K562 (cell line): ENCODE measurements at regions not wholly inside any gene's neighbourhood (a gene's known extent, or its start where the extent isn't known, plus 50 kb on each side); places are given as distances from the start of the nearest gene placed in this dataset.

Source experiments
- AFF4 ChIP-seq: sonication (generic); formaldehyde crosslinking; IDR thresholded peaks from 2 replicates; pipeline ENCODE4 v1.8.0; 2023; ENCODE audit warnings: mild to moderate bottlenecking, missing genetic modification reagents
- ETV5 ChIP-seq: sonication (generic); formaldehyde crosslinking; IDR thresholded peaks from 2 replicates; pipeline ENCODE4 v1.4.0; 2020; ENCODE audit warnings: low read depth, mild to moderate bottlenecking, missing genetic modification reagents
- HDAC8 ChIP-seq: fragments of 450-650 bp; IDR thresholded peaks from 2 replicates; pipeline ENCODE4 v1.6.1; 2016; ENCODE audit warnings: mild to moderate bottlenecking, missing genetic modification characterization, moderate library complexity, missing compliant biosample characterization
- KDM5B ChIP-seq: fragments of 200-600 bp; sonication (generic); IDR thresholded peaks from 2 replicates; pipeline ENCODE4 v1.6.1; 2012; ENCODE audit warnings: low read depth, mild to moderate bottlenecking, moderate library complexity, low read length, control low read depth, inconsistent platforms; ENCODE audit not compliant: insufficient replicate concordance
- L3MBTL2 ChIP-seq: fragments of 450-650 bp; IDR thresholded peaks from 2 replicates; pipeline ENCODE4 v1.6.1; 2016; ENCODE audit warnings: mild to moderate bottlenecking, moderate library complexity
- LCOR ChIP-seq: sonication (generic); formaldehyde crosslinking; IDR thresholded peaks from 2 replicates; pipeline ENCODE4 v1.8.0; 2022; ENCODE audit warnings: mild to moderate bottlenecking, missing genetic modification reagents
- MXI1 ChIP-seq: IDR thresholded peaks from 2 replicates; pipeline ENCODE4 v1.6.1; 2011; ENCODE audit warnings: low read depth, mild to moderate bottlenecking, improper control_type of control experiment, low read length
- NFIC ChIP-seq: fragments of 450-650 bp; IDR thresholded peaks from 2 replicates; pipeline ENCODE4 v1.6.1; 2017; ENCODE audit warnings: mild to moderate bottlenecking, inconsistent platforms
- NUFIP1 ChIP-seq: fragments of 450-650 bp; IDR thresholded peaks from 2 replicates; pipeline ENCODE4 v1.6.1; 2018; ENCODE audit not compliant: partially characterized antibody
- RBM15 ChIP-seq: fragments of 200-400 bp; formaldehyde crosslinking; IDR thresholded peaks from 2 replicates; pipeline ENCODE4 v1.6.1; 2018; ENCODE audit warnings: mild to moderate bottlenecking, low read length, moderate library complexity; ENCODE audit not compliant: insufficient read depth
- SIRT6 ChIP-seq: IDR thresholded peaks from one replicate; pipeline ENCODE4 v1.6.1; 2012; ENCODE audit warnings: low read depth, mild to moderate bottlenecking, control low read depth, inconsistent platforms, low read length, moderate library complexity
- ZFP30 ChIP-seq: fragments of 250-450 bp; sonication (Bioruptor Pico); IDR thresholded peaks from 2 replicates; pipeline ENCODE4 v1.8.0; 2022; ENCODE audit warnings: moderate library complexity, mild to moderate bottlenecking, inconsistent platforms, borderline replicate concordance
- ZNF140 ChIP-seq: fragments of 250-450 bp; sonication (Bioruptor Pico); IDR thresholded peaks from 2 replicates; pipeline ENCODE4 v1.8.0; 2021; ENCODE audit warnings: moderate library complexity, mild to moderate bottlenecking, inconsistent platforms
- ZNF224 ChIP-seq: sonication (generic); formaldehyde crosslinking; IDR thresholded peaks from 2 replicates; pipeline ENCODE4 v1.8.0; 2022; ENCODE audit warnings: mild to moderate bottlenecking, missing genetic modification reagents
- ZNF311 ChIP-seq: fragments of 250-450 bp; sonication (Bioruptor Pico); IDR thresholded peaks from 2 replicates; pipeline ENCODE4 v1.4.0; 2020; ENCODE audit warnings: mild to moderate bottlenecking, moderate library complexity
- TF ChIP-seq, protein P1 (sequence below): fragments of 250-450 bp; sonication (Bioruptor Pico); IDR thresholded peaks from 2 replicates; pipeline ENCODE4 v1.4.0; 2020

DNA sequence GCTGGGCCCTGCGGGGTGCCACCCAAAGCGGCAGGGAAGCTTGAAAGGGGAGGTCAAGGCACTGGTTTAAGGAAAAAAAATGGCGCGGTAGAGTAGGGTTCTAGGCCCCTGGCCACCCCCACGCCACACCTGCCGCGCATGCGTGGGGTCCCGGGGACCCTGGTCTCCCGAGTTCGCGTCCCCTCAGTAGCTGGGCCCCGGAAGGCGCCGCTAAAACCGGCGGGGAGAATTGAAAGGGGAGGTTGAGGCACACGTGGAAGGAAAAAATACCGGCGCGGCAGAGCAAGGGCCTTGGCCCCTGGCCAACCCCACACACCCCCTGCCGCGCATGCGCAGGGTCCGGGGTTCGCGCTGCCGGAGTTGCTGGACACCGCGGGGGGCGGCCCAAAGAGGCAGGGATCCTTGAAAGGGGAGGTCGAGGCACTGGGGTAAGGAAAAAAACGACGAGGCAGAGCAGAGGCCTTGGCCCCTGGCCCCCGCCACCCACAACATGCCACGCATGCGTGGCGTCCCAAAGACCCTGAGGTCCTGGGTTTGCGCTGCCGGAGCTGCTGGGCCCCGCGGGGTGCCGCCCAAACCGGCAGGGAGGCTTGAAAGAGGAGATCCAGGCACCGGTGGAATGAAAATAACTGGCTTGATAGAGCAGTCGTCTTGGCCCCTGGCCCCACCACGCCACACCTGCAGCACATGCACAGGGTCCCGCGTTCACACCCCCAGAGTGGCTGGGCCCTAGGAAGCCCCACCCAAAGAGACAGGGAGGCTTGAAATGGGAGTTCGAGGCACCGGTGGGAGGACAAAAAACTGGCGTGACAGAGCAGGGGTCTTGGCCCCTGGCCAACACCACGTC is 314.5 kb downstream of the ALG10 start (continued):
- no peak for TF ChIP-seq ZNF224 (CRISPR knock-in tag)
- TF ChIP-seq, protein P1, sequence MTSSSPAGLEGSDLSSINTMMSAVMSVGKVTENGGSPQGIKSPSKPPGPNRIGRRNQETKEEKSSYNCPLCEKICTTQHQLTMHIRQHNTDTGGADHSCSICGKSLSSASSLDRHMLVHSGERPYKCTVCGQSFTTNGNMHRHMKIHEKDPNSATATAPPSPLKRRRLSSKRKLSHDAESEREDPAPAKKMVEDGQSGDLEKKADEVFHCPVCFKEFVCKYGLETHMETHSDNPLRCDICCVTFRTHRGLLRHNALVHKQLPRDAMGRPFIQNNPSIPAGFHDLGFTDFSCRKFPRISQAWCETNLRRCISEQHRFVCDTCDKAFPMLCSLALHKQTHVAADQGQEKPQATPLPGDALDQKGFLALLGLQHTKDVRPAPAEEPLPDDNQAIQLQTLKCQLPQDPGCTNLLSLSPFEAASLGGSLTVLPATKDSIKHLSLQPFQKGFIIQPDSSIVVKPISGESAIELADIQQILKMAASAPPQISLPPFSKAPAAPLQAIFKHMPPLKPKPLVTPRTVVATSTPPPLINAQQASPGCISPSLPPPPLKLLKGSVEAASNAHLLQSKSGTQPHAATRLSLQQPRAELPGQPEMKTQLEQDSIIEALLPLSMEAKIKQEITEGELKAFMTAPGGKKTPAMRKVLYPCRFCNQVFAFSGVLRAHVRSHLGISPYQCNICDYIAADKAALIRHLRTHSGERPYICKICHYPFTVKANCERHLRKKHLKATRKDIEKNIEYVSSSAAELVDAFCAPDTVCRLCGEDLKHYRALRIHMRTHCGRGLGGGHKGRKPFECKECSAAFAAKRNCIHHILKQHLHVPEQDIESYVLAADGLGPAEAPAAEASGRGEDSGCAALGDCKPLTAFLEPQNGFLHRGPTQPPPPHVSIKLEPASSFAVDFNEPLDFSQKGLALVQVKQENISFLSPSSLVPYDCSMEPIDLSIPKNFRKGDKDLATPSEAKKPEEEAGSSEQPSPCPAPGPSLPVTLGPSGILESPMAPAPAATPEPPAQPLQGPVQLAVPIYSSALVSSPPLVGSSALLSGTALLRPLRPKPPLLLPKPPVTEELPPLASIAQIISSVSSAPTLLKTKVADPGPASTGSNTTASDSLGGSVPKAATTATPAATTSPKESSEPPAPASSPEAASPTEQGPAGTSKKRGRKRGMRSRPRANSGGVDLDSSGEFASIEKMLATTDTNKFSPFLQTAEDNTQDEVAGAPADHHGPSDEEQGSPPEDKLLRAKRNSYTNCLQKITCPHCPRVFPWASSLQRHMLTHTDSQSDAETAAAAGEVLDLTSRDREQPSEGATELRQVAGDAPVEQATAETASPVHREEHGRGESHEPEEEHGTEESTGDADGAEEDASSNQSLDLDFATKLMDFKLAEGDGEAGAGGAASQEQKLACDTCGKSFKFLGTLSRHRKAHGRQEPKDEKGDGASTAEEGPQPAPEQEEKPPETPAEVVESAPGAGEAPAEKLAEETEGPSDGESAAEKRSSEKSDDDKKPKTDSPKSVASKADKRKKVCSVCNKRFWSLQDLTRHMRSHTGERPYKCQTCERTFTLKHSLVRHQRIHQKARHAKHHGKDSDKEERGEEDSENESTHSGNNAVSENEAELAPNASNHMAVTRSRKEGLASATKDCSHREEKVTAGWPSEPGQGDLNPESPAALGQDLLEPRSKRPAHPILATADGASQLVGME = no peak
- no peak for TF ChIP-seq RBM15
- TF ChIP-seq HDAC8 (tag) = no peak
- no peak for TF ChIP-seq ZFP30 (CRISPR knock-in tag)
- TF ChIP-seq MXI1 = no peak
- TF ChIP-seq L3MBTL2 = peak; percentile 88
- no peak for TF ChIP-seq ETV5 (CRISPR knock-in tag)
- no peak for TF ChIP-seq AFF4 (CRISPR knock-in tag)
- TF ChIP-seq KDM5B = no peak
- peak; percentile 98 for TF ChIP-seq NFIC
- TF ChIP-seq ZNF311 (CRISPR knock-in tag) = no peak
- TF ChIP-seq SIRT6 = no peak
- TF ChIP-seq NUFIP1 = no peak
- TF ChIP-seq LCOR (CRISPR knock-in tag) = peak; percentile 15; the same call in 1 of the 2 replicates
- TF ChIP-seq ZNF140 (CRISPR knock-in tag) = no peak
